Aorta (tissue), 5 donors: ENCODE measurements at regions not wholly inside any gene's neighbourhood (a gene's known extent, or its start where the extent isn't known, plus 50 kb on each side); places are given as distances from the start of the nearest gene placed in this dataset.

Source experiments
- ATAC-seq: fragments of 200-7000 bp; cut with Tn5 transposase; one replicate; pipeline ENCODE4 v1.9.1; 2022; ENCODE audit warnings: moderate library complexity; ENCODE audit not compliant: low FRiP score
- DNase-seq, 2 donors: peaks; one replicate each; pipeline ENCODE4 v3.0.0-alpha.2; 2020
- H3K27ac ChIP-seq, 2 donors: one replicate each; pipeline ENCODE4 v1.5.1; 2013; ENCODE audit warnings: low read length in 2 of 2, mild to moderate bottlenecking in 2 of 2, moderate library complexity in 2 of 2, control low read depth in 1 of 2, inconsistent platforms in 1 of 2, low read depth in 1 of 2
- H3K27me3 ChIP-seq, 2 donors: one replicate each; pipeline ENCODE4 v1.6.1; 2013; ENCODE audit warnings: control low read depth in 1 of 2, low read length in 1 of 2, mild to moderate bottlenecking in 1 of 2, moderate library complexity in 1 of 2; ENCODE audit not compliant: insufficient read depth in 2 of 2, control insufficient read depth in 1 of 2
- H3K36me3 ChIP-seq, 2 donors: one replicate each; pipeline ENCODE4 v1.6.1; 2013; ENCODE audit warnings: control low read depth in 1 of 2, low read length in 1 of 2, mild to moderate bottlenecking in 1 of 2; ENCODE audit not compliant: insufficient read depth in 2 of 2, control insufficient read depth in 1 of 2
- H3K4me1 ChIP-seq, 2 donors: one replicate each; pipeline ENCODE4 v1.6.1; 2013; ENCODE audit warnings: low read length in 2 of 2, control low read depth in 1 of 2, mild to moderate bottlenecking in 1 of 2, moderate library complexity in 1 of 2; ENCODE audit not compliant: insufficient read depth in 2 of 2, control insufficient read depth in 1 of 2
- H3K4me3 ChIP-seq, 2 donors: one replicate each; pipeline ENCODE4 v1.5.1; 2013; ENCODE audit warnings: low read length in 2 of 2, control low read depth in 1 of 2, mild to moderate bottlenecking in 1 of 2
- H3K9me3 ChIP-seq: one replicate; pipeline ENCODE4 v1.6.1; 2013; ENCODE audit warnings: mild to moderate bottlenecking, low read length; ENCODE audit not compliant: control insufficient read depth
- WGBS, 2 donors: extraction: QIAGEN DNeasy Blood & Tissue Kit; methylation state at CpG; one replicate each; pipeline ENCODE4 v1.1.7; 2013; 5-methylcytosine and 5-hydroxymethylcytosine counted together
- intact Hi-C, 2 donors: fragments of 100-400 bp; cut with DNase I; formaldehyde crosslinking; loops; one replicate each; pipeline versions ENCODE4 v1.14.2 to v1.15.0; 2022
- donor health status: healthy with polysubstance abuse.
- donor health status: Bipolar disorder and iron deficiency.
- donor health status: DM: no; HTN: no; CAD: no.
- donor health status: DM: no; HTN: no; CAD: no.
- donor health status: DM: yes; HTN: yes; CAD: no.

DNA sequence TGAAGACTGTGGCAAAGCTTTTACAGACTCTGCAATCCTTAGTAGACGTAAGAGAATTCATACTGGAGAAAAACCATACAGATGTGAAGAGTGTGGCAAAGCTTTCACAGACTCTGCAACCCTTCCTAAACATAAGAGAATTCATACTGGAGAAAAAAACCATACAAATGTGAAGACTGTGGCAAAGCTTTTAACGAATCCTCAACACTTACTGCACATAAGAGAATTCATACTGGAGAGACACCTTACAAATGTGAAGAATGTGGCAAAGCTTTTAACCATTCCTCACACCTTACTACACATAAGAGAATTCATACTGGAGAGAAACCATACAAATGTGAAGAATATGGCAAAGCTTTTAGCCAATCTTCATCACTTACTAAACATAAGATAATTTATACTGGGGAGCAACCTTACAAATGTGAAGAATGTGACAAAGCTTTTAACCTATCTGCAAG lies 50.1 kb upstream of the ZNF98 start:
- WGBS, 2 donors, result 85 to 88% methylated on average over 2 of the region's 2 CpGs

More for the DNA sequence above, 50.1 kb upstream of the ZNF98 start:
- DNase-seq, result no peak
- no peak for ATAC-seq
- Histone ChIP-seq H3K4me1 (no peaks in the 10 kb centered on the region), H3K36me3 (no peaks in the 10 kb centered on the region), H3K27ac (no peak overlapping the region), H3K27me3 (no peaks in the 10 kb centered on the region), H3K9me3 (peaks cover 8% of the 10 kb centered on the region), H3K4me3 (no peak overlapping the region)
- intact Hi-C loops, result no loop called here
